ENCODE measurements at regions not wholly inside any gene's neighbourhood (a gene's known extent, or its start where the extent isn't known, plus 50 kb on each side); places are given as distances from the start of the nearest gene placed in this dataset.

- DNase-seq (ENCODE audit: low read depth in 1 of 2, low spot score in 1 of 2), result no peak
- TF ChIP-seq REST (IDR thresholded peaks at IDR 0.05; ENCODE audit: insufficient replicate concordance, low read depth) (no peak), GABPA (IDR thresholded peaks at IDR 0.05; ENCODE audit: low read depth) (no peak), SPI1 (IDR thresholded peaks at IDR 0.05; ENCODE audit: borderline replicate concordance, low read depth) (no peak), CTCF (IDR thresholded peaks at IDR 0.05; ENCODE audit: insufficient read depth, low read length) (no peak), POLR2AphosphoS5 (IDR thresholded peaks at IDR 0.05; ENCODE audit: low read depth) (no peak)
- Histone ChIP-seq H3K27me3 (ENCODE audit: insufficient read depth, poor library complexity, severe bottlenecking) (no peaks in the 10 kb centered on the region), H3K4me3 (replicated peaks; ENCODE audit: insufficient read depth, low read length) (no peak overlapping the region), H3K27ac (replicated peaks) (no peak overlapping the region)
These were observed 54.5 kb upstream of the VASH1 start for GRCh38 chr14:76706811-76707210.

- Histone ChIP-seq H3K27me3 (ENCODE audit: insufficient read depth, poor library complexity, severe bottlenecking) (no peaks in the 10 kb centered on the region), H3K4me3 (replicated peaks; ENCODE audit: insufficient read depth, low read length) (no peak overlapping the region), H3K27ac (replicated peaks) (no peak overlapping the region)
- DNase-seq (ENCODE audit: low read depth in 1 of 2, low spot score in 1 of 2), result no peak
- TF ChIP-seq CTCF (IDR thresholded peaks at IDR 0.05; ENCODE audit: insufficient read depth, low read length) (no peak), REST (IDR thresholded peaks at IDR 0.05; ENCODE audit: insufficient replicate concordance, low read depth) (no peak), GABPA (IDR thresholded peaks at IDR 0.05; ENCODE audit: low read depth) (no peak), SPI1 (IDR thresholded peaks at IDR 0.05; ENCODE audit: borderline replicate concordance, low read depth) (no peak), POLR2AphosphoS5 (IDR thresholded peaks at IDR 0.05; ENCODE audit: low read depth) (no peak)
These were observed 53.2 kb upstream of the VASH1 start for GRCh38 chr14:76708028-76708427.

GRCh38 chr14:76708771-76709170 lies 52.5 kb upstream of the VASH1 start:
- Histone ChIP-seq H3K4me3 (replicated peaks; ENCODE audit: insufficient read depth, low read length) (no peak overlapping the region), H3K27me3 (ENCODE audit: insufficient read depth, poor library complexity, severe bottlenecking) (no peaks in the 10 kb centered on the region), H3K27ac (replicated peaks) (no peak overlapping the region)
- DNase-seq (ENCODE audit: low read depth in 1 of 2, low spot score in 1 of 2), result no peak
- TF ChIP-seq POLR2AphosphoS5 (IDR thresholded peaks at IDR 0.05; ENCODE audit: low read depth), result no peak

- TF ChIP-seq CTCF (IDR thresholded peaks at IDR 0.05; ENCODE audit: insufficient read depth, low read length) (peak; percentile 39), REST (IDR thresholded peaks at IDR 0.05; ENCODE audit: insufficient replicate concordance, low read depth) (no peak)
- DNase-seq (ENCODE audit: low read depth in 1 of 2, low spot score in 1 of 2), result peak in 1 of 2 experiments; percentile 5
- Histone ChIP-seq H3K4me3 (replicated peaks; ENCODE audit: insufficient read depth, low read length) (no peak overlapping the region), H3K27ac (replicated peaks) (no peak overlapping the region), H3K27me3 (ENCODE audit: insufficient read depth, poor library complexity, severe bottlenecking) (no peaks in the 10 kb centered on the region)
These were observed 50.9 kb upstream of the VASH1 start for GRCh38 chr14:76710056-76711010.

Measured in HL-60 (cell line).